Coronary artery (tissue), 2 donors: ENCODE measurements at regions not wholly inside any gene's neighbourhood (a gene's known extent, or its start where the extent isn't known, plus 50 kb on each side); places are given as distances from the start of the nearest gene placed in this dataset.

Experiments
- DNase-seq: peaks from one replicate; pipeline ENCODE4 v3.0.0-alpha.2; 2017; ENCODE audit warnings: low spot score
- H3K27ac ChIP-seq, 2 donors: fragments of 200-600 bp; sonication (generic); one replicate each; pipeline ENCODE4 v1.5.1; 2016 to 2019
- H3K4me3 ChIP-seq: fragments of 200-600 bp; sonication (generic); 2 replicates; pipeline ENCODE4 v1.5.1; 2016; ENCODE audit warnings: mild to moderate bottlenecking, moderate library complexity
- CTCF ChIP-seq: fragments of 200-600 bp; sonication (generic); IDR thresholded peaks from one replicate; pipeline ENCODE4 v1.5.1; 2019; ENCODE audit warnings: antibody characterized with exemption

- TF ChIP-seq CTCF = no peak
- no peak overlapping the region for H3K4me3 ChIP-seq
- DNase-seq = no peak
- no peak overlapping the region for H3K27ac ChIP-seq
Observed at GRCh38 chr5:30930736-30931135, 262.8 kb upstream of the CDH6 start.

DNA sequence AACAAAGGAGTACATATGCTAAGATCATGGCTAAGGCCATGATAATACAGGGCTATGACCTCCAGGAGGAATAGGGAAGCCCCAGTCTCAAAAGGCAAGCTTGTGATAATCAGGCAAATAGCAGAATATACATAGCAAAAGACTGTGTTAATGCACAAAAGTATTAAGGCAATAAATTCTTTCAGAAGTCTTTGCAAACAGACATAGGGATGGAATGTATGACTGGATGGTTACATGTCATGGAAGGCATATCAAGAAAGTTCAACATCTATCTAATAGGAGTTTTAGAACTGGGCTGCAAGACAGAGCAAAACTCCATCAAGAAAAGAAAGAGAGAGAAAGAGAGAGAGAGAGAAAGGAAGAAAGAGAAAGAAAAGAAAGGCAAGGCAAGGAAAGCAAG lies 264.5 kb upstream of the CDH6 start:
- TF ChIP-seq CTCF = no peak
- no peak for DNase-seq

DNA sequence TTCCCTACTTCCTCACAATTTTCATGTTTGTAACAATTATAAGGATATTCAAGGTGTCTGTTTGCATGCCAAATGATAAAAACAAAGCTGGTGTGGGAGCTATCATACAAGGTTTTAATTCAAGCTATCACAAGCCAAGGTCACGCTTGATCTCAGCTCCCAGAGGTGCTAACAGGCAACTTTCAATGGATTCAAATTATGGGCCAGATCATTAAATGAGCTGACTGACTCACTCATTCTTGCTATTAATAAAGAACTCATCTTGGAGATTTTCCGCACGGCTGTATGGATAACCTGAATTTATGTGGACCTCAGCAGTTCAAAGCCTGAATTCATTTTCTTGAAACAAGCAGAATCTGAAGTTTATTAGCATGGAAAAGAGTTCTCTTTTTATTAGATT lies 267.3 kb upstream of the CDH6 start:
- DNase-seq = no peak
- H3K27ac ChIP-seq = no peak overlapping the region
- no peak overlapping the region for H3K4me3 ChIP-seq
- no peak for TF ChIP-seq CTCF

More for the DNA sequence above, 264.5 kb upstream of the CDH6 start:
- Histone ChIP-seq H3K4me3 (no peak overlapping the region), H3K27ac (no peak overlapping the region)

- no peak for TF ChIP-seq CTCF
- H3K4me3 ChIP-seq = no peak overlapping the region
- no peak overlapping the region for H3K27ac ChIP-seq
- DNase-seq = no peak
Observed at GRCh38 chr5:30921388-30921787, 272.1 kb upstream of the CDH6 start.

GRCh38 chr5:30918171-30918570 lies 275.3 kb upstream of the CDH6 start:
- H3K27ac ChIP-seq = no peak overlapping the region
- DNase-seq = no peak
- TF ChIP-seq CTCF = no peak
- no peak overlapping the region for H3K4me3 ChIP-seq

- Histone ChIP-seq H3K4me3 (no peak overlapping the region), H3K27ac (no peak overlapping the region)
- no peak for DNase-seq
- no peak for TF ChIP-seq CTCF
Observed at GRCh38 chr5:30908356-30908755, 285.1 kb upstream of the CDH6 start.

DNA sequence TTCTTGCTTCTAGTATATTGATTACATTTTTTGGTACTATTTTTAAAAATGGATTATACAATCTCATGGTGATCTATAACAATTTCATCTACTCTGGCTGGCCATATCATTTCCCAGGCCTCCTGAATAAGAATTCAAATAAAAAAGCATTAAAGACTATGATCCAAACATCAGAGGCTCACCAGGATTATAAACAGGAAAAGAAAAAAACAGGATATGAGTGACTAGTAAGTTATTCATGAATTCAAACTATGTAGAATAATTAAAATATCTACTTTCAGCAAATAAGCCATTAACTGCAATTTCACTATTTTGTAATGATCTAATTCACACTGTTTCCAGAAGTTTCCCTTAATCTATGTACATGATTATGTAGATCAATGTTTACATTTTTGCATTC lies 293.1 kb upstream of the CDH6 start:
- DNase-seq = no peak
- H3K27ac ChIP-seq = no peak overlapping the region
- H3K4me3 ChIP-seq = no peak overlapping the region
- no peak for TF ChIP-seq CTCF
